HL-60 (cell line): ENCODE measurements at regions not wholly inside any gene's neighbourhood (a gene's known extent, or its start where the extent isn't known, plus 50 kb on each side); places are given as distances from the start of the nearest gene placed in this dataset.

ENCODE experiments used
- DNase-seq, 2 experiments: peaks; one replicate each; pipeline ENCODE4 v3.0.0-alpha.2; 2010 to 2020; ENCODE audit warnings: low read depth in 1 of 2, low spot score in 1 of 2
- H3K27ac ChIP-seq: fragments of 250-450 bp; sonication (Bioruptor Pico); replicated peaks from 2 replicates; pipeline ENCODE4 v1.5.1; 2020; ENCODE audit warnings: mild to moderate bottlenecking, moderate library complexity
- H3K27me3 ChIP-seq: fragments of 250-450 bp; sonication (Bioruptor Pico); 2 replicates; pipeline ENCODE4 v1.5.1; 2021; ENCODE audit warnings: mild to moderate bottlenecking, moderate library complexity; ENCODE audit not compliant: insufficient read depth, poor library complexity, severe bottlenecking
- H3K4me3 ChIP-seq: replicated peaks from 2 replicates; pipeline ENCODE4 v1.5.1; 2011; ENCODE audit warnings: mild to moderate bottlenecking, control low read depth, low read length; ENCODE audit not compliant: insufficient read depth
- CTCF ChIP-seq: IDR thresholded peaks from one replicate; pipeline ENCODE4 v1.5.1; 2011; ENCODE audit warnings: low read length, control low read depth, inconsistent platforms; ENCODE audit not compliant: insufficient read depth
- GABPA ChIP-seq: IDR thresholded peaks from 2 replicates; pipeline ENCODE4 v1.6.1; 2012; ENCODE audit warnings: low read depth
- POLR2AphosphoS5 ChIP-seq: IDR thresholded peaks from 2 replicates; pipeline ENCODE4 v1.6.1; 2012; ENCODE audit warnings: low read depth
- REST ChIP-seq: IDR thresholded peaks from 2 replicates; pipeline ENCODE4 v1.6.1; 2012; ENCODE audit warnings: low read depth; ENCODE audit not compliant: insufficient replicate concordance
- SPI1 ChIP-seq: IDR thresholded peaks from 2 replicates; pipeline ENCODE4 v1.6.1; 2012; ENCODE audit warnings: low read depth, mild to moderate bottlenecking, borderline replicate concordance

GRCh38 chr5:168153263-168153875 is 138.1 kb upstream of the WWC1 start:
- H3K4me3 ChIP-seq = no peak overlapping the region
- H3K27me3 ChIP-seq = no peaks in the 10 kb centered on the region
- no peak for DNase-seq
- no peak overlapping the region for H3K27ac ChIP-seq
- TF ChIP-seq POLR2AphosphoS5 (no peak), SPI1 (no peak), GABPA (no peak), CTCF (no peak), REST (no peak)

- H3K27ac ChIP-seq = no peak overlapping the region
- H3K27me3 ChIP-seq = no peaks in the 10 kb centered on the region
- no peak overlapping the region for H3K4me3 ChIP-seq
- TF ChIP-seq REST (no peak), CTCF (no peak), POLR2AphosphoS5 (no peak), GABPA (no peak), SPI1 (no peak)
- no peak for DNase-seq
Observed at GRCh38 chr5:168153876-168154270, 137.6 kb upstream of the WWC1 start.

- no peak for TF ChIP-seq REST
- TF ChIP-seq SPI1 = no peak
- no peak for TF ChIP-seq CTCF
- TF ChIP-seq POLR2AphosphoS5 = no peak
- TF ChIP-seq GABPA = no peak
- Histone ChIP-seq H3K27me3 (no peaks in the 10 kb centered on the region), H3K4me3 (no peak overlapping the region), H3K27ac (no peak overlapping the region)
- DNase-seq = no peak
Observed at GRCh38 chr5:168155585-168155984, 135.9 kb upstream of the WWC1 start.
